Mucosa of descending colon (tissue), 3 donors: ENCODE measurements at regions not wholly inside any gene's neighbourhood (a gene's known extent, or its start where the extent isn't known, plus 50 kb on each side); places are given as distances from the start of the nearest gene placed in this dataset.

ENCODE experiments used
- ATAC-seq: fragments of 200-7000 bp; cut with Tn5 transposase; one replicate; pipeline ENCODE4 v1.9.1; 2020; ENCODE audit warnings: mild to moderate bottlenecking, moderate library complexity
- DNase-seq, 3 donors: peaks; one replicate each; pipeline ENCODE4 v3.0.0-alpha.2; 2020
- H3K36me3 ChIP-seq: fragments of 200-600 bp; one replicate; pipeline ENCODE4 v1.8.0; 2021; ENCODE audit warnings: low read depth, mild to moderate bottlenecking
- H3K4me1 ChIP-seq: fragments of 200-600 bp; one replicate; pipeline ENCODE4 v1.8.0; 2021; ENCODE audit warnings: low read depth, mild to moderate bottlenecking
- H3K4me3 ChIP-seq: fragments of 200-600 bp; one replicate; pipeline ENCODE4 v1.8.0; 2021; ENCODE audit warnings: mild to moderate bottlenecking
- H3K9me3 ChIP-seq: fragments of 200-600 bp; one replicate; pipeline ENCODE4 v1.8.0; 2021; ENCODE audit warnings: mild to moderate bottlenecking
- intact Hi-C, 2 donors: fragments of 100-400 bp; cut with DNase I in 1 of 2; cut with micrococcal nuclease in 1 of 2; formaldehyde crosslinking; loops; one replicate each; pipeline versions ENCODE4 v1.11.0 to v1.11.1; 2022; cut with DNase I, micrococcal nuclease
- TF ChIP-seq, protein P1 (sequence below): fragments of 200-600 bp; IDR thresholded peaks from one replicate; pipeline ENCODE4 v1.8.0; 2022; ENCODE audit warnings: antibody characterized with exemption, mild to moderate bottlenecking
- donor health status: DM: no; HTN: no; CAD: no; lungs with moderate emphysema.
- donor health status: DM: no; HTN: no; CAD: no.
- donor health status: DM: no; HTN: yes; CAD: no.

DNA sequence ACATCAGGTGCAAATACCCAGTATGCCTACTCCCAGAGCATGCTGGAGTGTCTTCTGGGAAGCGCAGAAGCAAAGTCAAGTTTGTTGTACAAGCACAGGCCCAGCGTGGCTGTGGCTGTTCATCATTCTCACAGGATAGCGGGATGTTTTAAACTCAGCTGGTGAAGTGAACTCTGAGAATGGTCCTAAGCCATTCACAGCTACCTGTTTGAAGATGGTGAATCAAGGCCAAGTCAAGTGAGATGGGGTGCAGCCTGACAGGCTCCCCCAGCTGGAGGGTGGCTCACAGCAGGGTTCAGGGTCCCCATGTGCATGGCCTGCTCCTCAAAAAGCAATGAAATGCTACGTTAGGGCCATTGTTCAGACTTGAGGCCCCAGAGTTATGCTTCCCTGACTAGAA is 304.7 kb upstream of the FOXQ1 start:
- TF ChIP-seq, protein P1, sequence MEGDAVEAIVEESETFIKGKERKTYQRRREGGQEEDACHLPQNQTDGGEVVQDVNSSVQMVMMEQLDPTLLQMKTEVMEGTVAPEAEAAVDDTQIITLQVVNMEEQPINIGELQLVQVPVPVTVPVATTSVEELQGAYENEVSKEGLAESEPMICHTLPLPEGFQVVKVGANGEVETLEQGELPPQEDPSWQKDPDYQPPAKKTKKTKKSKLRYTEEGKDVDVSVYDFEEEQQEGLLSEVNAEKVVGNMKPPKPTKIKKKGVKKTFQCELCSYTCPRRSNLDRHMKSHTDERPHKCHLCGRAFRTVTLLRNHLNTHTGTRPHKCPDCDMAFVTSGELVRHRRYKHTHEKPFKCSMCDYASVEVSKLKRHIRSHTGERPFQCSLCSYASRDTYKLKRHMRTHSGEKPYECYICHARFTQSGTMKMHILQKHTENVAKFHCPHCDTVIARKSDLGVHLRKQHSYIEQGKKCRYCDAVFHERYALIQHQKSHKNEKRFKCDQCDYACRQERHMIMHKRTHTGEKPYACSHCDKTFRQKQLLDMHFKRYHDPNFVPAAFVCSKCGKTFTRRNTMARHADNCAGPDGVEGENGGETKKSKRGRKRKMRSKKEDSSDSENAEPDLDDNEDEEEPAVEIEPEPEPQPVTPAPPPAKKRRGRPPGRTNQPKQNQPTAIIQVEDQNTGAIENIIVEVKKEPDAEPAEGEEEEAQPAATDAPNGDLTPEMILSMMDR = no peak
- intact Hi-C loops = no loop called here
- Histone ChIP-seq H3K4me3 (no peak overlapping the region), H3K4me1 (no peaks in the 10 kb centered on the region), H3K9me3 (no peaks in the 10 kb centered on the region), H3K36me3 (no peaks in the 10 kb centered on the region)
- ATAC-seq = no peak
- DNase-seq = no peak

- Histone ChIP-seq H3K36me3 (no peaks in the 10 kb centered on the region), H3K9me3 (no peaks in the 10 kb centered on the region), H3K4me3 (no peak overlapping the region), H3K4me1 (no peaks in the 10 kb centered on the region)
- ATAC-seq = no peak
- no peak for DNase-seq
- intact Hi-C loops = no loop called here
- TF ChIP-seq, protein P1 = no peak
Measured at GRCh38 chr6:1004885-1005630, 306.8 kb upstream of the FOXQ1 start.

DNA sequence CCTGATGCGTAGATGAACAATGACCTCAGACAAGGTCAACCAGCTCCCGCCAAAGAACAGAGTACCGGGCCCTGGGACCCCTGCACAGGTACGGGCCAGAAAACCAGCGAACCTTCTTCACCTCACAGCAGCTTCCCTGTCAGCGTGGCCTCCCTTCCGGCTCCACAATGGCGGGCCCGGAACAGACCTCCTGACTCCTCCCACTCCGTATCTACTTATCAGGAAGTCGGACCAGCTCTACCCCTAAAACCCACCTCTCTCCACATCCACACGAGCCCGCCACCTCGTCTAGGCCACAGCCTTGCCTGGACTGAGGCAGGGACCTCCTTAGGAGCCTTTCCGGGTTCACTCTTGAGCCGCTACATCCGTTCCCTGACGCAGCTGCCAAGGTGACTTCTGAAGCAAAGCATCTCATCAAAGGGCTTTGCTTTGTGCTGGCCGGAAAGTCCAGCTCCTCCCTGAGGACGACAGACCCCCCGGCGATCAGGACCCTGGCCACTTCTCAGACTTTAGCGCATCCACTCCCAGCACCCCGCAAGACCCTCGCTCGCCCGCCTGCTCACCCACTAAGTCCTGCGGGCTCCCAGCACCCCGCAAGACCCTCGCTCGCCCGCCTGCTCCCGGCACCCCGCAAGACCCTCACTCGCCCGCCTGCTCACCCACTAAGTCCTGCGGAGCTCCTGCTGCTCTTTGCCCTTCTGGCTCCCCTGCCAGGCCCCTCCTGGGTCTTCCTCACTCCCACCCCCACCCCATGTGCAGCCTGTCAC is 308.3 kb upstream of the FOXQ1 start:
- TF ChIP-seq, protein P1 = no peak
- Histone ChIP-seq H3K4me3 (no peak overlapping the region), H3K4me1 (no peaks in the 10 kb centered on the region), H3K9me3 (no peaks in the 10 kb centered on the region), H3K36me3 (no peaks in the 10 kb centered on the region)
- DNase-seq (no peak), ATAC-seq (no peak)
- intact Hi-C loops = no loop called here

DNA sequence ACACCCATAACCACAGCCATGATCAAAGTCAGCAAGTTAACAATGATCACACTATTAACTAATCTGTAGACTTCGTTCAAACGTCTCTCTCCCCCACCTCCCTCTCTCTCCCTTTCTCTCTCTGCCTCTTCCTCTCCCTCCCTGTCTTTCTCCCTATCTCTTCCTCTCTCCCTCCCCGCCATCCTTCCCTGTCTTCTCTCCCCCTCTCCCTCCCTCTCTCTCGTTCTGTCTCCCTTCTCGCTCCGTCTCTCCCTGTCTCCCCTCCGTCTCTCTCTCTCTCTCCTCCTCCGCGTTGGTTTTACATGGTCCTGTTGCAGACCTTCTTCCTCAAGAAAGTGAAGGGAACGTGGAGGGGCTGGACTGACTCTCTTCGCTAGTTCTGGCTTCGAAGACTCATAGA is 308.9 kb upstream of the FOXQ1 start:
- Histone ChIP-seq H3K4me1 (no peaks in the 10 kb centered on the region), H3K36me3 (no peaks in the 10 kb centered on the region), H3K4me3 (no peak overlapping the region), H3K9me3 (no peaks in the 10 kb centered on the region)
- DNase-seq (no peak), ATAC-seq (no peak)
- TF ChIP-seq, protein P1 = no peak
- intact Hi-C loops = no loop called here

DNA sequence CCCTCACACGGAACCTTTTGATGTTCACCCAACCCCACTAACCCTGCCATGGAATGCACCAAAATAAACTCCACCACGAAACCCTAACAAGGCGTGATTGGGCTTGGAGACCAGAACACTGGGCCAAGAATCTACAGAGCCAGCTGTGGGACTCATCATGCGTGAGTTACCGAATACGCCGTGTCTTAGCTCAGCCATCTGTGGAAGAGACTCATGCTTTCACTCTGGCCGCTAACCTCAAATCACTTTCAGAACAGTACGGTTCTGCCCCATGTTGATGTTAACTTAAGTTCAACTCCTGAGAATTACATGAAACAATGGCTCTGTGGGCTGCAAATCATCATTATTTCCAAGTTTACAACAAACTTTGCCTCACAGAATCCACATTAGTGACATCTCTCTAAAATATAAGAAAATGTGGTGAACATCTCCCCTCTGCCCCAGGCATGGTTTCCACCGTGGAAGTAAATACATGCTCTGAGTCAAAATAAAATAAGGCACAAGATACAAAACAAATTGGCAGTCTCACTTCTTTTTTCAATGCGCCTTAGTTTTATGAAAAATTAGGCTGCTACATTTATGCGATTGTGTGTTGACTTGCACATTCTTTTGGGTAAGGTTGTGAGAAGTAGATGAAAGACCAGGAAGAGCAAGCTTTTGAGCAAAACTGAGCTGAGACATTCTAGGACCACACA is 308.9 kb upstream of the EXOC2 start:
- TF ChIP-seq, protein P1 = no peak
- H3K36me3 ChIP-seq = no peaks in the 10 kb centered on the region
- no peaks in the 10 kb centered on the region for H3K4me1 ChIP-seq
- intact Hi-C loops = no loop called here
- H3K9me3 ChIP-seq = no peaks in the 10 kb centered on the region
- ATAC-seq (peak; percentile 40), DNase-seq (peak in 1 of 3 donors; percentile 8)
- H3K4me3 ChIP-seq = no peak overlapping the region
